ENCODE measurements at regions not wholly inside any gene's neighbourhood (a gene's known extent, or its start where the extent isn't known, plus 50 kb on each side); places are given as distances from the start of the nearest gene placed in this dataset.

DNA sequence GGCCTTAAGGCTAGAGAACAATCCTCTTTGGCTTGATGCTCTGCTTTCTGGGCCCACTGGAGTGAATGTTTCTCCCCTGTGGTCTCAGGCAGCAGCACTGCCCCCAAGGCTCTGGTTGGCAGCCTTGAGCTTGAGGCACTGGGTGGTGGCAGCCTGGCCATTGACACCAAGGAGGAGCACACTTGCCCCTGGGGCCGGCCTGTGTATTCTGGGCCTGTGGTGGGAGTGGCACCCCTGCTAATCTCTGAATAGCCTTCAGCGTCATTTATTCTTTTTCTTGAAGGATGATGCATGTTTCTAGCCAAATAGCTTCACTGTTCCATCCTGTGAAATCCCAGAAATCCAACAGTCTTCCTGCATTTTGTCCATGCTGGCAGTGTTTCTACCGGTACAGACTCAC is 191.4 kb downstream of the OLFM4 start:
- no CpG with 5 or more reads among the region's 3 CpGs for WGBS (ENCODE audit: insufficient coverage, low lambda C conversion rate)

DNA sequence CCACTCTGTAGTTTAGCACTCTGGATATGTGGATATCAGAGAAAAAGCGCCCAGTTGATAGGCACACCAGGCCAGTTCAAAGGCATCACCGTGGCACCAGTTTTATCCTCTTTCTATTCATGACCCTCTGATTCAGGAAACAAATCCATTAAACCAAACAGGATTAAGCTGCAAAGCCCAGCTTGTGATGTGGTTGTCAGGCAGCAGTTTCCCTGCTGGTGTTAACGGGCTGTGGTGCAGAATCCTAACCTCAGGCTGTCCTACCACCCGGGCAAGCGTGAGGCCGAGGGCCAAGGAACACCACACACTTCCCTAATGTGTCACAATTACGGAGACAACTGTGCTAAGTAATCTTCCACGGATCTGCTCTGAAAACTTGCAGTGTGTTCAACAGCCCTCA is 209.1 kb downstream of the OLFM4 start:
- no peaks in the 10 kb centered on the region for H3K4me1 ChIP-seq (ENCODE audit: control insufficient read depth, insufficient read depth, low read length)
- no peak overlapping the region for H3K27ac ChIP-seq (ENCODE audit: low read length)
- WGBS (ENCODE audit: insufficient coverage, low lambda C conversion rate), result no CpG with 5 or more reads among the region's 8 CpGs
- no peak overlapping the region for H3K4me3 ChIP-seq (ENCODE audit: low read length)
- H3K9me3 ChIP-seq (ENCODE audit: control insufficient read depth, low read depth, low read length), result no peaks in the 10 kb centered on the region
- H3K27me3 ChIP-seq (ENCODE audit: control insufficient read depth, insufficient read depth, low read length), result no peaks in the 10 kb centered on the region
- H3K36me3 ChIP-seq (ENCODE audit: control insufficient read depth, insufficient read depth, low read length), result no peaks in the 10 kb centered on the region
- no peak for DNase-seq

More for the DNA sequence above, 191.4 kb downstream of the OLFM4 start:
- no peak for DNase-seq
- no peak overlapping the region for H3K27ac ChIP-seq (ENCODE audit: low read length)
- H3K36me3 ChIP-seq (ENCODE audit: control insufficient read depth, insufficient read depth, low read length), result no peaks in the 10 kb centered on the region
- no peaks in the 10 kb centered on the region for H3K4me1 ChIP-seq (ENCODE audit: control insufficient read depth, insufficient read depth, low read length)
- no peak overlapping the region for H3K4me3 ChIP-seq (ENCODE audit: low read length)
- H3K27me3 ChIP-seq (ENCODE audit: control insufficient read depth, insufficient read depth, low read length), result no peaks in the 10 kb centered on the region
- no peaks in the 10 kb centered on the region for H3K9me3 ChIP-seq (ENCODE audit: control insufficient read depth, low read depth, low read length)

DNA sequence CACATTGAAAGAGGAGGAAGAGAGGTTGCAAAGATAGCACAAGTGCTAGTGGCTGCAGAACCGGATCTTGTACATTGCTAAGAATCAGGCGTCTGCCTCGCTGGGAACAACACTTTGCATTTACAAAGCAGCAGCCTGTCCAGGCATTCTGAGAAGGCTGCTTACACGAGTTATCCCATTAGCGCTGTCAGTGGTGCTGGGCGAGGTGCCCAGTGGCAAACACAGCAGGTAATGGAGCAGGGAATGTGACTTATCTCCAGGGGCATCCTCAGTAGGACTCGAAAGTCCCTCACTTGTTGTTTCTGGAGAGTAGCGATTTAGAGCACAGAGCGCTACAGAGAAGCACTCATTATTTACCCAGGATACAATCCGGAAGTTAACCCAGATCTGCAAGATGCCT is 209.6 kb downstream of the OLFM4 start:
- no peaks in the 10 kb centered on the region for H3K4me1 ChIP-seq (ENCODE audit: control insufficient read depth, insufficient read depth, low read length)
- H3K27ac ChIP-seq (ENCODE audit: low read length), result no peak overlapping the region
- no CpG with 5 or more reads among the region's 10 CpGs for WGBS (ENCODE audit: insufficient coverage, low lambda C conversion rate)
- H3K27me3 ChIP-seq (ENCODE audit: control insufficient read depth, insufficient read depth, low read length), result no peaks in the 10 kb centered on the region
- DNase-seq, result no peak
- no peaks in the 10 kb centered on the region for H3K36me3 ChIP-seq (ENCODE audit: control insufficient read depth, insufficient read depth, low read length)
- no peaks in the 10 kb centered on the region for H3K9me3 ChIP-seq (ENCODE audit: control insufficient read depth, low read depth, low read length)
- H3K4me3 ChIP-seq (ENCODE audit: low read length), result no peak overlapping the region

DNA sequence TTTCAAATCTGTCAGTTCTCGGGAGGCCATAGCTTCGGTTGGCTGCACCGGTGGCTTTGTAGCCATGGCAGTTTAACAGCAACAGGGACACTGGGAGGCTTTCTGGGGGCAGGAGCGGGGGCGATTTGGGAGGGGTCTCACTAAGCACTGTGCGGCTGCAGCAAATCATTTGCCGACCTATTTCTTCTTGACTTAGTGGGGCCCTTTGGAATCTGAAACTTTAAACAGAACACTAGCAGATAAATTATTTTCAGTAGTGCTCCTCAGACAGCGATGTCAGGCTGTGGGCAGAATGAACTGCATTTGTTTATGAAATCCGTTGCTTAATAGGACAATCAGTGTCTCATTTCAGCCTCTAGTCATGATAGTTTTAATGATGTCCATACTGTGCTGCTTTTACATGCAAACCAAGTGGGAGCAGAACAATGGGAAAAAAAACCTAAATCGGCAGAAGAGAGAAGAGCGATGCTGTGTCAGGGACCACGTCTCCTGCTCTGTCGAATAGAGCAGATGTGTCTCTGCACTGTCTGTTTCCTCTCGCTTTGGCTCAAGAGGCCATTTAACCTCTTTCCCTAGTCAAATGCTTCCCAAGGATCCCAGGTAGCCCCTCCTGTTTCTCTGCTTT is 211.9 kb downstream of the OLFM4 start:
- Histone ChIP-seq H3K27me3 (ENCODE audit: control insufficient read depth, insufficient read depth, low read length) (no peaks in the 10 kb centered on the region), H3K4me1 (ENCODE audit: control insufficient read depth, insufficient read depth, low read length) (no peaks in the 10 kb centered on the region), H3K9me3 (ENCODE audit: control insufficient read depth, low read depth, low read length) (no peaks in the 10 kb centered on the region), H3K4me3 (ENCODE audit: low read length) (no peak overlapping the region), H3K36me3 (ENCODE audit: control insufficient read depth, insufficient read depth, low read length) (no peaks in the 10 kb centered on the region), H3K27ac (ENCODE audit: low read length) (no peak overlapping the region)
- no peak for DNase-seq
- 68% methylated on average over 3 of the region's 14 CpGs for WGBS (ENCODE audit: insufficient coverage, low lambda C conversion rate)

DNA sequence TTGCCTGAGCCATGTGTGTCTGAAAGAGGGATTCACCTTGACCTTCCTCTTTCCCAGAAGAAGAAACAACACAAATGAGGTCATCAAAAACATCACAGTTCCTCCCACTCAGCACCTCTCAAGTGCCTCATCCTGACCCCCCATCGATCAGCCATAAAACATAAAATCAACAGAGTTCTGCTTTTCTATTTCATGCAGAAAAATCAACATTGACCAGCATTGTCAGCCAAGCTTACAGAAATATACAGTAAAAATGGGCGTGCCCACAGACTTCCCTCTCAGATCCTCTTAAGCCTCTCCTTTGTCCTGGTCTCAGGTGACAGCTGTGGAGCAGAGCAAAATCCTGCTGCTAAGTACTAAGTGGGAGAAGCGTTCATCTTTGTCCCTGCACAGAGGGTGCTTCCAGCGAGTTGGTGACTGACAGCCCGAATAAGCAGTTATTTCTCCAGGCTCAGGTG is 213.3 kb downstream of the OLFM4 start:
- Histone ChIP-seq H3K27me3 (ENCODE audit: control insufficient read depth, insufficient read depth, low read length) (no peaks in the 10 kb centered on the region), H3K36me3 (ENCODE audit: control insufficient read depth, insufficient read depth, low read length) (no peaks in the 10 kb centered on the region), H3K4me1 (ENCODE audit: control insufficient read depth, insufficient read depth, low read length) (no peaks in the 10 kb centered on the region), H3K9me3 (ENCODE audit: control insufficient read depth, low read depth, low read length) (no peaks in the 10 kb centered on the region), H3K27ac (ENCODE audit: low read length) (no peak overlapping the region), H3K4me3 (ENCODE audit: low read length) (no peak overlapping the region)
- no CpG with 5 or more reads among the region's 5 CpGs for WGBS (ENCODE audit: insufficient coverage, low lambda C conversion rate)
- DNase-seq, result no peak

DNA sequence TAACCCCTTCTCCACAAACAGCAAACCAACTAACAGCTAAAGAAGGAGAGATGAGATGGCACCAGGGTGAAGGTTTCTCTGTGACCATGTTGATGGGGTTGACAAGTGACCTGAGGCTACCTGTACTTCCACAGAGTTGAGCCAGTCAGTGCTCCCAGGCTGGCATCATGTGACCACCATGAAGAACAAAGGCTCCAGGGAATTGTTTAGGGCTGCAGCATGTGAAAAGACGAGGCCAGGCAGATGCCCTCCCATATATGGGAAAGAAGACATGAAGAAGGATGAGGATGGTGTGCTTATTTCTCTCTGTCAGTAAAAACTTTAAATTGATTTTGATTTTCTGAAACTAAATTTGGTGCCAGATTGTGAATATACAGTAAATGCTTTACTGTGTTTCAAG is 220.6 kb downstream of the OLFM4 start:
- no peak for DNase-seq
- Histone ChIP-seq H3K36me3 (ENCODE audit: control insufficient read depth, insufficient read depth, low read length) (no peaks in the 10 kb centered on the region), H3K9me3 (ENCODE audit: control insufficient read depth, low read depth, low read length) (no peaks in the 10 kb centered on the region), H3K4me3 (ENCODE audit: low read length) (no peak overlapping the region), H3K4me1 (ENCODE audit: control insufficient read depth, insufficient read depth, low read length) (no peaks in the 10 kb centered on the region), H3K27ac (ENCODE audit: low read length) (no peak overlapping the region), H3K27me3 (ENCODE audit: control insufficient read depth, insufficient read depth, low read length) (no peaks in the 10 kb centered on the region)
- no CpG with 5 or more reads among the region's 1 CpG for WGBS (ENCODE audit: insufficient coverage, low lambda C conversion rate)

DNA sequence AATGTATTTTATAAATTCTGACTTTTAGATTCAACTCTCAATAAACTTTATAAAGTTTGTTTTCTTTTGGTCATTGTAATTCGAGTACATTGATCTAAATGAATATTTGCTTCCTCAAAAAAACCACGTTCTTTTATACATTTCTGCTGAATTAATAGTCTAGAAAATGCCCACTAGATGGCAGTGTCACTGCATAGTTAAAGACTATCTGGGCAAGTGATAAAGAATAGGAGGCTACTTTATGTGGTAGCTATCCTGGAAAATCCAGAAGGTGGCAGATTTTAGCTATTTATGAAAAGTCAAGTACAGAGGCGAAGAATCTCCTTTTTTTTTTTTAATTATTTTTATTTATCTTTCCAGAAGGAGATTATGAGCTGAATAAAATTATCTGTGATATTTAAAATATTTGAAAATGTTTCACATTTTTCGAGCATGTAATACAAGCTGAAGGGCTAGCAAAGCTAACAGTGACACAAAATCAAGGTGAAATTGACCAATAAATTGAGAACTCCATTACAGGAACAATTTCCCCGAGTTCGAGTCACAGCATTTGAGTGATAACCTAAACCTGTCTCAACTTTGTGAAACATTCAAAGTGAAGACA is 221.8 kb downstream of the OLFM4 start:
- Histone ChIP-seq H3K27me3 (ENCODE audit: control insufficient read depth, insufficient read depth, low read length) (no peaks in the 10 kb centered on the region), H3K9me3 (ENCODE audit: control insufficient read depth, low read depth, low read length) (no peaks in the 10 kb centered on the region), H3K4me3 (ENCODE audit: low read length) (no peak overlapping the region), H3K36me3 (ENCODE audit: control insufficient read depth, insufficient read depth, low read length) (no peaks in the 10 kb centered on the region), H3K27ac (ENCODE audit: low read length) (no peak overlapping the region), H3K4me1 (ENCODE audit: control insufficient read depth, insufficient read depth, low read length) (no peaks in the 10 kb centered on the region)
- peak; percentile 34 to 39 for DNase-seq
- WGBS (ENCODE audit: insufficient coverage, low lambda C conversion rate), result 10% methylated on average over 4 of the region's 6 CpGs

DNA sequence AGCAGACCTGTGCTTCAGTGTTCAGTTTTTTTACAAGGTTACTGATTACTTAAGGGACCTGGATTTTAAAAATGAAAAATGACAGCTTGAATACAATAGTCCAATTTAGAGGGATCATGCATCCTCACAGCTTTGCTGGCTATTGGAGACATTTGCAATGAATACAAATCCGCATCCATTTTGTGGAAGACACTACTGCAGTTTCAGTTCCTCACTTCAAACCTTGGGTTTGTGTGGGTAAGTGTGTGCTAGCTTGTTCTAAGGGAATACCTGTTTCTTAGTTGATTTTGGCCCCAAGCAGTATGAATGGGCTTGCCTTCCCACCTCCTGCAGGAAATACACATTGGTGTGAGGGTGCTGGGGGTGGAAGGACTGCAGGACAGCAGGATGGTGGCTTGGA is 222.4 kb downstream of the OLFM4 start:
- WGBS (ENCODE audit: insufficient coverage, low lambda C conversion rate), result no CpG with 5 or more reads among the region's 1 CpG
- Histone ChIP-seq H3K9me3 (ENCODE audit: control insufficient read depth, low read depth, low read length) (no peaks in the 10 kb centered on the region), H3K27ac (ENCODE audit: low read length) (no peak overlapping the region), H3K36me3 (ENCODE audit: control insufficient read depth, insufficient read depth, low read length) (no peaks in the 10 kb centered on the region), H3K4me1 (ENCODE audit: control insufficient read depth, insufficient read depth, low read length) (no peaks in the 10 kb centered on the region), H3K27me3 (ENCODE audit: control insufficient read depth, insufficient read depth, low read length) (no peaks in the 10 kb centered on the region), H3K4me3 (ENCODE audit: low read length) (no peak overlapping the region)
- no peak for DNase-seq

DNA sequence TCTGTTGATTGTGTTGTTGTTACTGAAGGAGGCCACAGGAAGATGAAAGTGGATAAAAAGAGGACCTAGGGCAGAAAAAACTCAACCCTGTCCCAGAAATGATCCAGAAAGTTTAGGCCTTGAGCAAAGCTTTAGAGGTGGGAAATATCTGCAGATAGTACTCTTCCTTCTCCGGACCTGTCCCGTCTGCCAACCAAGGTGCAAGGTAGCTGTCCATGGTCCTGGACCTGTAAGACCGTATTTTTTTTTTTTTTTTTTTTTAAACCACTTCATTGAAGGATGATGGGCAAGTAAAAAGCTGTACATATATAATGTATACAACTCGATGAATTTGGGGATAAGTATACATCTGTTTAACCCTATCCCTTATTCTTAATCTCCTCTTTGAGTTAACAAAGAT is 225.9 kb downstream of the OLFM4 start:
- H3K4me1 ChIP-seq (ENCODE audit: control insufficient read depth, insufficient read depth, low read length), result no peaks in the 10 kb centered on the region
- H3K4me3 ChIP-seq (ENCODE audit: low read length), result no peak overlapping the region
- H3K27me3 ChIP-seq (ENCODE audit: control insufficient read depth, insufficient read depth, low read length), result no peaks in the 10 kb centered on the region
- no peaks in the 10 kb centered on the region for H3K9me3 ChIP-seq (ENCODE audit: control insufficient read depth, low read depth, low read length)
- no peak for DNase-seq
- WGBS (ENCODE audit: insufficient coverage, low lambda C conversion rate), result 33% methylated on average over 1 of the region's 4 CpGs
- no peaks in the 10 kb centered on the region for H3K36me3 ChIP-seq (ENCODE audit: control insufficient read depth, insufficient read depth, low read length)
- H3K27ac ChIP-seq (ENCODE audit: low read length), result no peak overlapping the region

DNA sequence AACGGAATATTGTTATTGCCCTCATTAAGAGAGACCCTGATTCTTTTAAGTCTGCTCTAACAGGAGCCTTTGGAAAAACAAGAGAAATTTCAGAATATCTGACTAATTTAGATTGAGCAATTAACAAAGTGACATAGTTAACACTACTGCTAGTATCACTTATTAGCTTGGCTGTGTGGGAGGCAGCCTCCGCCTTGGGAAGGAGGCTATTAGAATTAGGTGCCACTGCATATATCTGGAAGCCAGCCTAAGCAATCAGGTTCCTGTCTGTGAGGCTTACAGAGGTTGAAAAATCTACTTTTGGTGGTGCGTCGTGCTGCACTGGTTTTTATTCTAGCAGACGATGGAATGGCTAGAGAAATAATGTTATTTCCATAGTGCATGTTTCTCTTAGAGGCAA is 227.2 kb downstream of the OLFM4 start:
- no CpG with 5 or more reads among the region's 5 CpGs for WGBS (ENCODE audit: insufficient coverage, low lambda C conversion rate)
- Histone ChIP-seq H3K27me3 (ENCODE audit: control insufficient read depth, insufficient read depth, low read length) (no peaks in the 10 kb centered on the region), H3K27ac (ENCODE audit: low read length) (no peak overlapping the region), H3K9me3 (ENCODE audit: control insufficient read depth, low read depth, low read length) (no peaks in the 10 kb centered on the region), H3K4me1 (ENCODE audit: control insufficient read depth, insufficient read depth, low read length) (no peaks in the 10 kb centered on the region), H3K36me3 (ENCODE audit: control insufficient read depth, insufficient read depth, low read length) (no peaks in the 10 kb centered on the region), H3K4me3 (ENCODE audit: low read length) (no peak overlapping the region)
- no peak for DNase-seq

DNA sequence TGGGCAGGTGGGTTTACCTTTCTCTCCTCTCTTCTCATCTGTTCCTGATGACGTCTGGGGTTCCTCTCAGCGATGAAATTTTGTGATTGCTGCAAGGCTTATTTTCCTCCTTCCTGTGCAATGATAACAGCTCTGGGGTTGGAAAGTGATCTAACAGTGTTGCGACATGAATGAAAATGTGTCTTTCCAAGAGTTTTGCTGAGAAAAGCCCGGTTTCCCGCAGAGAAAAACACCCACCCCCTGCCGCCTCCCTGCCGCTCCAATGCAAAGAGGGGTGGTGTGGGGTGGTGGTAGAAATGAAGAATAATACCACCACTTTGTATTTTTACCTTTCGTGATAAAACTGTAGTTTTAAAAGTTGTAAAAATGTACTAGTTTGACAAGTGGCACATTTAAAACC is 232.0 kb downstream of the OLFM4 start:
- no peak for DNase-seq
- H3K36me3 ChIP-seq (ENCODE audit: control insufficient read depth, insufficient read depth, low read length), result no peaks in the 10 kb centered on the region
- H3K9me3 ChIP-seq (ENCODE audit: control insufficient read depth, low read depth, low read length), result no peaks in the 10 kb centered on the region
- H3K4me1 ChIP-seq (ENCODE audit: control insufficient read depth, insufficient read depth, low read length), result no peaks in the 10 kb centered on the region
- H3K4me3 ChIP-seq (ENCODE audit: low read length), result no peak overlapping the region
- WGBS (ENCODE audit: insufficient coverage, low lambda C conversion rate), result 100% methylated on average over 1 of the region's 8 CpGs
- no peak overlapping the region for H3K27ac ChIP-seq (ENCODE audit: low read length)
- H3K27me3 ChIP-seq (ENCODE audit: control insufficient read depth, insufficient read depth, low read length), result no peaks in the 10 kb centered on the region
